Lung (tissue), 11 donors: ENCODE measurements at regions not wholly inside any gene's neighbourhood (a gene's known extent, or its start where the extent isn't known, plus 50 kb on each side); places are given as distances from the start of the nearest gene placed in this dataset.

Experiments
- ATAC-seq: fragments of 200-7000 bp; cut with Tn5 transposase; one replicate; pipeline ENCODE4 v1.9.1; 2020; ENCODE audit warnings: moderate number of reproducible peaks; ENCODE audit not compliant: insufficient read depth, low FRiP score
- DNase-seq, 3 donors: peaks; one replicate each; pipeline ENCODE4 v3.0.0-alpha.2; 2013 to 2017
- H3K27ac ChIP-seq, 2 donors: one replicate each; pipeline ENCODE4 v1.5.1; 2013; ENCODE audit warnings: mild to moderate bottlenecking in 2 of 2, moderate library complexity in 2 of 2, control low read depth in 1 of 2, inconsistent platforms in 1 of 2, low read depth in 1 of 2, low read length in 1 of 2
- H3K27me3 ChIP-seq, 3 donors: one replicate each; pipeline ENCODE4 v1.5.1; 2013; ENCODE audit warnings: low read length in 2 of 3; ENCODE audit not compliant: control insufficient read depth in 3 of 3, insufficient read depth in 3 of 3
- H3K36me3 ChIP-seq, 4 donors: one replicate each; pipeline ENCODE4 v1.5.1; 2013; ENCODE audit warnings: low read length in 4 of 4, mild to moderate bottlenecking in 1 of 4, moderate library complexity in 1 of 4; ENCODE audit not compliant: control insufficient read depth in 4 of 4, insufficient read depth in 4 of 4
- H3K4me1 ChIP-seq, 5 donors: one replicate each; pipeline ENCODE4 v1.5.1; 2013; ENCODE audit warnings: low read length in 5 of 5, mild to moderate bottlenecking in 2 of 5, moderate library complexity in 1 of 5; ENCODE audit not compliant: control insufficient read depth in 5 of 5, insufficient read depth in 5 of 5
- H3K4me3 ChIP-seq: one replicate; pipeline ENCODE4 v1.5.1; 2013; ENCODE audit warnings: mild to moderate bottlenecking, control low read depth, moderate library complexity
- H3K9ac ChIP-seq, 2 donors: one replicate each; pipeline ENCODE4 v1.5.1; 2013; ENCODE audit warnings: low read length in 2 of 2, control low read depth in 1 of 2; ENCODE audit not compliant: insufficient read depth in 1 of 2
- H3K9me3 ChIP-seq, 4 donors: one replicate each; pipeline ENCODE4 v1.5.1; 2013; ENCODE audit warnings: low read length in 3 of 4, mild to moderate bottlenecking in 1 of 4, moderate library complexity in 1 of 4; ENCODE audit not compliant: control insufficient read depth in 4 of 4, insufficient read depth in 3 of 4
- WGBS, 2 donors: extraction: QIAGEN DNeasy Blood & Tissue Kit; methylation state at CpG; one replicate each; pipeline ENCODE4 v1.1.7; 2013; 5-methylcytosine and 5-hydroxymethylcytosine counted together
- TF ChIP-seq, protein P1 (sequence below): IDR thresholded peaks from 2 replicates; pipeline ENCODE4 v1.5.1; 2012; ENCODE audit warnings: mild to moderate bottlenecking; ENCODE audit errors: control extremely low read depth, extremely low read depth
- donor health status: control.
- donor health status: control.
- donor health status: Bipolar disorder and iron deficiency.
- donor health status: healthy.
- donor health status: DM: yes; HTN: yes; CAD: no.

- DNase-seq: no peak
- 91 to 94% methylated on average over 26 of the region's 26 CpGs for WGBS, 2 donors
These were observed 429.9 kb downstream of the SLITRK1 start for GRCh38 chr13:83452292-83452950.

DNA sequence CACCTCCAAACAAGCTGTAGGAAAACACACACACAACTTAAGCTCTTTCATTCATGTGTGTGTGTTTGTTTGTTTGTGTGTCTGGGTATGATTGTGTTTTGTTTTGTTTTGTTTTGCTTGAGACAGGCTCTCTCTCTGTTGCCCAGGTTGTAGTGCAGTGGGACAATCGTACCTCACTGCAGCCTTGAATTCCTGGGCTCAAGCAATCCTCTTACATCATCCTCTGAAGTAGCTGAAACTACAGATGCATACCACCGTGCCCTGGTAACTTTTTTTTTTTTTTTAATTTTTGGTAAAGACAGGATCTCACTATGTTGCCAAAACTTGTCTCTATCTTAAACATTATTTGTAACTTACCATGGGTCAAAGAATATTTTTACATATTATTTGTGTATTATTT lies 431.7 kb downstream of the SLITRK1 start:
- ATAC-seq (no peak), DNase-seq (no peak)
- H3K36me3 ChIP-seq: no peaks in the 10 kb centered on the region
- TF ChIP-seq, protein P1, sequence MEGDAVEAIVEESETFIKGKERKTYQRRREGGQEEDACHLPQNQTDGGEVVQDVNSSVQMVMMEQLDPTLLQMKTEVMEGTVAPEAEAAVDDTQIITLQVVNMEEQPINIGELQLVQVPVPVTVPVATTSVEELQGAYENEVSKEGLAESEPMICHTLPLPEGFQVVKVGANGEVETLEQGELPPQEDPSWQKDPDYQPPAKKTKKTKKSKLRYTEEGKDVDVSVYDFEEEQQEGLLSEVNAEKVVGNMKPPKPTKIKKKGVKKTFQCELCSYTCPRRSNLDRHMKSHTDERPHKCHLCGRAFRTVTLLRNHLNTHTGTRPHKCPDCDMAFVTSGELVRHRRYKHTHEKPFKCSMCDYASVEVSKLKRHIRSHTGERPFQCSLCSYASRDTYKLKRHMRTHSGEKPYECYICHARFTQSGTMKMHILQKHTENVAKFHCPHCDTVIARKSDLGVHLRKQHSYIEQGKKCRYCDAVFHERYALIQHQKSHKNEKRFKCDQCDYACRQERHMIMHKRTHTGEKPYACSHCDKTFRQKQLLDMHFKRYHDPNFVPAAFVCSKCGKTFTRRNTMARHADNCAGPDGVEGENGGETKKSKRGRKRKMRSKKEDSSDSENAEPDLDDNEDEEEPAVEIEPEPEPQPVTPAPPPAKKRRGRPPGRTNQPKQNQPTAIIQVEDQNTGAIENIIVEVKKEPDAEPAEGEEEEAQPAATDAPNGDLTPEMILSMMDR: no peak
- no peaks in the 10 kb centered on the region for H3K4me1 ChIP-seq
- H3K27ac ChIP-seq: no peak overlapping the region
- H3K4me3 ChIP-seq: no peak overlapping the region
- WGBS, 2 donors: 59 to 69% methylated on average over 2 of the region's 2 CpGs
- no peak overlapping the region for H3K9ac ChIP-seq
- H3K9me3 ChIP-seq: peaks cover 0 to 15% (median 0%) of the 10 kb centered on the region in 4 donors
- H3K27me3 ChIP-seq: no peaks in the 10 kb centered on the region

More at GRCh38 chr13:83452292-83452950, 429.9 kb downstream of the SLITRK1 start:
- Histone ChIP-seq H3K27me3 (no peaks in the 10 kb centered on the region), H3K4me3 (no peak overlapping the region), H3K4me1 (no peaks in the 10 kb centered on the region), H3K36me3 (no peaks in the 10 kb centered on the region), H3K9me3 (peaks cover 0 to 15% (median 0%) of the 10 kb centered on the region in 4 donors), H3K9ac (no peak overlapping the region), H3K27ac (no peak overlapping the region)
- TF ChIP-seq, protein P1: no peak
- no peak for ATAC-seq

DNA sequence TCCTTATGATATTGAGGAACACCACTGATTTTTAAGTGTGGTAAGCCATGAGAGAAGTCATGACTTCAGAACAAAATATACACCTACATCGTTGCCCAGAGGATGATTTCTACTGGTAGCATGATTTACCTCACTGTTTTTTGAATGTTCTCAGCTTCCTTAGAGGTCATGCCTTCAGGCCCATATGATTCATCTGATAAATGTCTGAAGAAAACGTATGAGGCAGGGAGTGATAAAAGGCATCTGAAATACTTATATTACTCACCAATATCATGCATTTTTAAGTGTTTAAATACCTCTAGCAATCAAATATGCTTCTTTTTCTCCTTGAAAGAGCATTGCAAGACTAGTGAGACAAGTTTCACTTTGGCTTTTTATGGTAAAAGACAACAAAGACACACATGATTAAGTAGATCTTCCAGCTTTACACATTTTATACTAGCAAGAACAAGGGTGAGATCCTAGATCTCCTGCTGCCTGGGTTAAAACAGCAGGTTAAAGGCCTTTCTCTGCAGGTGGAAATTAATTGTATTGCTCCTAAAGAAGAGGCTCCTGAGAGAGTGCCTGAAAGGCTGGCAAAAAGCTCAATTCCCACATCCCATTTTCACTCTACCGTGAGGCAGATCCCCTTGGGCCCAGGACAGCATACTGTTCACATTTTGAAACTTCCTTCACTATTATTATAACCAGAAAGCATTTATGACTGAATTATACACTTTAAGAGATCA lies 432.4 kb downstream of the SLITRK1 start:
- H3K36me3 ChIP-seq: no peaks in the 10 kb centered on the region
- DNase-seq (no peak), ATAC-seq (no peak)
- H3K9me3 ChIP-seq: peaks cover 0 to 15% (median 0%) of the 10 kb centered on the region in 4 donors
- no peak overlapping the region for H3K27ac ChIP-seq
- H3K4me3 ChIP-seq: no peak overlapping the region
- no peak overlapping the region for H3K9ac ChIP-seq
- TF ChIP-seq, protein P1: no peak
- 46 to 67% methylated on average over 3 of the region's 3 CpGs for WGBS, 2 donors
- H3K4me1 ChIP-seq: no peaks in the 10 kb centered on the region
- H3K27me3 ChIP-seq: no peaks in the 10 kb centered on the region
